Sigmoid colon (tissue), 6 donors: ENCODE measurements at regions not wholly inside any gene's neighbourhood (a gene's known extent, or its start where the extent isn't known, plus 50 kb on each side); places are given as distances from the start of the nearest gene placed in this dataset.

Experiments
- DNase-seq: peaks from one replicate; pipeline ENCODE4 v3.0.0-alpha.2; 2019
- H3K27ac ChIP-seq, 4 donors: fragments of 200-600 bp; sonication (generic); one replicate each; pipeline ENCODE4 v1.5.1; 2016 to 2019; ENCODE audit warnings: mild to moderate bottlenecking in 1 of 4
- H3K27me3 ChIP-seq, 3 donors: fragments of 200-600 bp; sonication (generic); one replicate each; pipeline ENCODE4 v1.5.1; 2019; ENCODE audit warnings: mild to moderate bottlenecking in 1 of 3
- H3K36me3 ChIP-seq, 4 donors: fragments of 200-600 bp; sonication (generic); one replicate each; pipeline ENCODE4 v1.5.1; 2016 to 2019
- H3K4me1 ChIP-seq, 4 donors: fragments of 200-600 bp; sonication (generic); one replicate each; pipeline ENCODE4 v1.5.1; 2017 to 2019
- H3K4me3 ChIP-seq, 4 donors: fragments of 200-600 bp; sonication (generic); one replicate each; pipeline ENCODE4 v1.5.1; 2017 to 2019; ENCODE audit warnings: mild to moderate bottlenecking in 2 of 4, moderate library complexity in 1 of 4
- H3K9me3 ChIP-seq, 4 donors: fragments of 200-600 bp in 3 of 4; sonication (generic) in 3 of 4; one replicate each; pipeline versions ENCODE4 v1.5.1 to v1.6.1; 2013 to 2019
- EP300 ChIP-seq, 4 donors: sonication (generic); formaldehyde crosslinking; IDR thresholded peaks; one replicate each; pipeline ENCODE4 v1.6.1; 2017; ENCODE audit warnings: antibody characterized with exemption in 4 of 4
- POLR2A ChIP-seq, 2 donors: fragments of 450-650 bp; IDR thresholded peaks; one replicate each; pipeline ENCODE4 v1.6.1; 2016; ENCODE audit warnings: antibody characterized with exemption in 2 of 2, mild to moderate bottlenecking in 2 of 2, moderate library complexity in 2 of 2
- POLR2AphosphoS5 ChIP-seq, 4 donors: sonication (generic); formaldehyde crosslinking; IDR thresholded peaks; one replicate each; pipeline ENCODE4 v1.6.1; 2017; ENCODE audit warnings: antibody characterized with exemption in 4 of 4
- WGBS, 2 donors: extraction: QIAGEN DNeasy Blood & Tissue Kit; methylation state at CpG; one replicate each; pipeline ENCODE4 v1.1.7; 2013; 5-methylcytosine and 5-hydroxymethylcytosine counted together
- intact Hi-C: fragments of 100-400 bp; cut with DNase I; formaldehyde crosslinking; loops from one replicate; pipeline ENCODE4 v1.15.1; 2023
- TF ChIP-seq, protein P1 (sequence below), 4 experiments: fragments of 450-650 bp in 3 of 4; fragments of 200-600 bp in 1 of 4; IDR thresholded peaks; one replicate each; pipeline ENCODE4 v1.5.1; 2016 to 2019; ENCODE audit warnings: antibody characterized with exemption in 4 of 4, mild to moderate bottlenecking in 3 of 4, moderate library complexity in 2 of 4
- donor health status: healthy with polysubstance abuse.
- donor health status: healthy.

- H3K27me3 ChIP-seq, result no peaks in the 10 kb centered on the region
- intact Hi-C loops, result no loop called here
- no peaks in the 10 kb centered on the region for H3K36me3 ChIP-seq
- no peak overlapping the region for H3K27ac ChIP-seq
- WGBS, 2 donors, result 72 to 85% methylated on average over 1 of the region's 1 CpG
- DNase-seq, result no peak
- H3K9me3 ChIP-seq, result no peaks in the 10 kb centered on the region
- TF ChIP-seq, protein P1, sequence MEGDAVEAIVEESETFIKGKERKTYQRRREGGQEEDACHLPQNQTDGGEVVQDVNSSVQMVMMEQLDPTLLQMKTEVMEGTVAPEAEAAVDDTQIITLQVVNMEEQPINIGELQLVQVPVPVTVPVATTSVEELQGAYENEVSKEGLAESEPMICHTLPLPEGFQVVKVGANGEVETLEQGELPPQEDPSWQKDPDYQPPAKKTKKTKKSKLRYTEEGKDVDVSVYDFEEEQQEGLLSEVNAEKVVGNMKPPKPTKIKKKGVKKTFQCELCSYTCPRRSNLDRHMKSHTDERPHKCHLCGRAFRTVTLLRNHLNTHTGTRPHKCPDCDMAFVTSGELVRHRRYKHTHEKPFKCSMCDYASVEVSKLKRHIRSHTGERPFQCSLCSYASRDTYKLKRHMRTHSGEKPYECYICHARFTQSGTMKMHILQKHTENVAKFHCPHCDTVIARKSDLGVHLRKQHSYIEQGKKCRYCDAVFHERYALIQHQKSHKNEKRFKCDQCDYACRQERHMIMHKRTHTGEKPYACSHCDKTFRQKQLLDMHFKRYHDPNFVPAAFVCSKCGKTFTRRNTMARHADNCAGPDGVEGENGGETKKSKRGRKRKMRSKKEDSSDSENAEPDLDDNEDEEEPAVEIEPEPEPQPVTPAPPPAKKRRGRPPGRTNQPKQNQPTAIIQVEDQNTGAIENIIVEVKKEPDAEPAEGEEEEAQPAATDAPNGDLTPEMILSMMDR (IDR thresholded peaks at IDR 0.05), result no peak
- no peak for TF ChIP-seq EP300 (IDR thresholded peaks at IDR 0.05)
- no peak for TF ChIP-seq POLR2AphosphoS5 (IDR thresholded peaks at IDR 0.05)
- TF ChIP-seq POLR2A (IDR thresholded peaks at IDR 0.05), result no peak
- H3K4me1 ChIP-seq, result peaks cover 0 to 4% (median 0%) of the 10 kb centered on the region in 4 donors
- H3K4me3 ChIP-seq, result no peak overlapping the region
These were observed 275.5 kb downstream of the FGFR2 start for GRCh38 chr10:121322776-121323175.

DNA sequence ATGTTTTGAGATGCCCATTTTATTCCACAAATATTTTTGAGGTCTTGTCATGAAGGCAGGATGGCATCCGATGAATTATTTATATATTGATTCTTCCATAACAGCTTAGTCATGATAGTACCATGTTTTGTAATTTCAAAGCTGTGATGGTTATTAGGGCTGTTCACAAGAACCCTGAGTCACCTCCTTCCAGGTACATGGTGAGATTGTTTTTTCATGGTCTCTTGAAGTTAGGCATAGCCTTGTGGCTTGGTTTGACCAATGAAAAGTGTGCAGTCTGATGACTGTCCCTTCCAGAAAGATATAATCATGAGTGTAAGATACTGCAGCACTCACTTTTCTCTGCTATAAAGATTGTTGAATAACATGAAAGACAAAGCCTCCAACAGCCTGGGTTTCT, 274.8 kb downstream of the FGFR2 start:
- 90 to 95% methylated on average over 1 of the region's 1 CpG for WGBS, 2 donors
- intact Hi-C loops, result no loop called here

GRCh38 chr10:121324678-121325213, 273.5 kb downstream of the FGFR2 start:
- Histone ChIP-seq H3K36me3 (no peaks in the 10 kb centered on the region), H3K4me3 (no peak overlapping the region), H3K27ac (no peak overlapping the region), H3K27me3 (no peaks in the 10 kb centered on the region), H3K9me3 (no peaks in the 10 kb centered on the region), H3K4me1 (peaks cover 0 to 4% (median 0%) of the 10 kb centered on the region in 4 donors)
- TF ChIP-seq POLR2AphosphoS5 (IDR thresholded peaks at IDR 0.05), result no peak
- TF ChIP-seq POLR2A (IDR thresholded peaks at IDR 0.05), result no peak
- TF ChIP-seq EP300 (IDR thresholded peaks at IDR 0.05), result no peak
- TF ChIP-seq, protein P1 (IDR thresholded peaks at IDR 0.05), result no peak
- DNase-seq, result no peak
- intact Hi-C loops, result no loop called here
- WGBS, 2 donors, result 75 to 84% methylated on average over 7 of the region's 7 CpGs

More for the DNA sequence above, 274.8 kb downstream of the FGFR2 start:
- DNase-seq, result no peak
- Histone ChIP-seq H3K9me3 (no peaks in the 10 kb centered on the region), H3K27me3 (no peaks in the 10 kb centered on the region), H3K4me1 (peaks cover 0 to 4% (median 0%) of the 10 kb centered on the region in 4 donors), H3K4me3 (no peak overlapping the region), H3K36me3 (no peaks in the 10 kb centered on the region), H3K27ac (no peak overlapping the region)
- TF ChIP-seq EP300 (IDR thresholded peaks at IDR 0.05), result no peak
- TF ChIP-seq, protein P1 (IDR thresholded peaks at IDR 0.05), result no peak
- no peak for TF ChIP-seq POLR2A (IDR thresholded peaks at IDR 0.05)
- TF ChIP-seq POLR2AphosphoS5 (IDR thresholded peaks at IDR 0.05), result no peak

GRCh38 chr10:121325490-121326231, 272.6 kb downstream of the FGFR2 start:
- no peak for DNase-seq
- intact Hi-C loops, result no loop called here
- TF ChIP-seq EP300 (IDR thresholded peaks at IDR 0.05) (no peak), POLR2AphosphoS5 (IDR thresholded peaks at IDR 0.05) (no peak), POLR2A (IDR thresholded peaks at IDR 0.05) (no peak)
- TF ChIP-seq, protein P1 (IDR thresholded peaks at IDR 0.05), result no peak
- Histone ChIP-seq H3K4me1 (peaks cover 0 to 4% (median 0%) of the 10 kb centered on the region in 4 donors), H3K9me3 (no peaks in the 10 kb centered on the region), H3K27ac (no peak overlapping the region), H3K27me3 (no peaks in the 10 kb centered on the region), H3K4me3 (no peak overlapping the region), H3K36me3 (no peaks in the 10 kb centered on the region)
- 33 to 77% methylated on average over 5 of the region's 5 CpGs for WGBS, 2 donors
